HG03196 (cell line): ENCODE measurements at regions not wholly inside any gene's neighbourhood (a gene's known extent, or its start where the extent isn't known, plus 50 kb on each side); places are given as distances from the start of the nearest gene placed in this dataset.

Experiments
- ATAC-seq: cut with Tn5 transposase; IDR thresholded peaks from one replicate; pipeline ENCODE4 v1.9.1; 2021; ENCODE audit not compliant: unreplicated experiment

GRCh38 chr4:18075823-18076433 is 54.4 kb upstream of the LCORL start:
- no peak for ATAC-seq

GRCh38 chr4:18071894-18072293 is 50.3 kb upstream of the LCORL start:
- no peak for ATAC-seq
